ENCODE measurements at regions not wholly inside any gene's neighbourhood (a gene's known extent, or its start where the extent isn't known, plus 50 kb on each side); places are given as distances from the start of the nearest gene placed in this dataset.

- no peak for DNase-seq (ENCODE audit: low spot score)
These were observed 418.8 kb downstream of the TLE4 start for GRCh38 chr9:79990536-79990935.

DNA sequence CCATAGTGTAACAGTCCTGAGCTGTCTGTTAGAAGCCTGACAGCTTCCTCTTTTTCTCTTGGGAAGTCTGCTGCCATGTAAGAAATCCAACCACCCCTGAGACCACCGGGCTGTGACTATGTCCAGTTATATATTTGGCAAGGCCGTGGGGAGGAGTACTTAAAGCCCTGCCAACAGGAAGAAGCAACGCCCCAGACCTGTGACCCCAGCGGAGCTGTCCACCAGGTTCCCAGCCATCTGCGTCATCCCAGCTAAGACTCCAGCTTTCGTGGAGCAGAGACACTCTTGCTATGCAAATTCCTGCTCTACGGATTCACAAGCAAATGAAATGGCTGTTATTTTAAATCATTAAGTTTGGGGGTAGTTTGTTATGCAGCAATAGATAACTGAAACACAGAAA is 417.3 kb downstream of the TLE4 start:
- no peak for DNase-seq (ENCODE audit: low spot score)

DNA sequence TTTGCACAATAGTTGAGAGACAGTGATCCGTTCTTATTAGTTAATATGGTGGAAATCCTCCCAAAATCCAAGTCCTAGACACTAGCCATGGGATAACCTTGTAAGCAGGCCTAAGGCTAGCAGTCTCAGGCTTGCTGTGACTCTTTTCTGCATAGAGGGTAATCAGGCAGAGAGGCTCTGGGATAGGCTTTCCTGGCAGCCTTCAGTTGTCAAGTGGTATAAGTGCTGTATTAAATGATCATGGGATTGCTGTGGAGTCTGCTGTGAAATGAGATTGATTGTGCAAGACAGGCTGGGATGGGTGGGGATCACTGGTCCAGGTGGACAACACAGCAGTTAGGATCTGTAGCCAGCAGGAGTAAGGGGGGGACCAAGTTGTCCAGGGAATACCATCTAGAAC is 416.4 kb downstream of the TLE4 start:
- no peak for DNase-seq (ENCODE audit: low spot score)

GRCh38 chr9:79986437-79986836 is 414.7 kb downstream of the TLE4 start:
- DNase-seq (ENCODE audit: low spot score), result no peak

DNA sequence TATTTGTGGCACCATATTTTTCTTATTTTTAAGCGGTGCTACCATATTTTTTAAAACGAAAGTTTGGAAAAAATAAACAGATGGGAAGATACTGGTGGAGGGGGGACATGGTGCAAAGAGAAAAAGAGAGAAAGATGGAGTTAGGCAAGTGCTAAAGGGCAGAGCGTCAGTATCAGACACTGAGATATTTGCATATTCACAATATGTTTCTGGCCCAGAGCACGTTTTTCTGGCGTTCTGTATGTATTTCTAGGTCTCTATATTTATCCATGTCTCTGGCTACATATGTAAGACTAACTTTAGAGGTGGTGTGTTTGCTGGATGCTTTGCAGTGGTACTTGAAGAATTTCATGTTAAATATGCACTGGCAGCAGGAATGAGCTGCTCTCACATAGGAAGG is 414.0 kb downstream of the TLE4 start:
- DNase-seq (ENCODE audit: low spot score), result no peak

DNA sequence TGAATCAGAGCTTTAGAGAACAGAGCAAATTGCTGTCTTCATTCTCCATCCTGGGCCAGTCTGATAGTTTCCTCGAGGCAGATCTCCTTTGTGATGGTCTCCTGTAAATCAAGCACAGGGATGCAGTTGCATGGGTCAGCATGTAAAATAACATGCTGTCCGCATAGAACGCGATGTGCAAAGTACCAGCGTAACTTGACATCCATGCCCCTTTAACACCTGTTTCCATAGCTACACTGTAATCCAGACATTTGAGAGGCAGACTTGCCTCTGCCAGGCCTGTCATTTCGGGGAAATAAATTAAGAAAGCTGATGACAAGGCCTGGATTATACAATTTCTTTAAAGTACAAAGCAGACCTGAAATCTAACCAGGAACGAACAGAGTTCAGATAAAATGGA is 413.5 kb downstream of the TLE4 start:
- DNase-seq (ENCODE audit: low spot score), result no peak

GRCh38 chr9:79984429-79985067 is 412.8 kb downstream of the TLE4 start:
- no peak for DNase-seq (ENCODE audit: low spot score)

- DNase-seq (ENCODE audit: low spot score), result no peak
These were observed 408.7 kb downstream of the TLE4 start for GRCh38 chr9:79980432-79980831.

DNA sequence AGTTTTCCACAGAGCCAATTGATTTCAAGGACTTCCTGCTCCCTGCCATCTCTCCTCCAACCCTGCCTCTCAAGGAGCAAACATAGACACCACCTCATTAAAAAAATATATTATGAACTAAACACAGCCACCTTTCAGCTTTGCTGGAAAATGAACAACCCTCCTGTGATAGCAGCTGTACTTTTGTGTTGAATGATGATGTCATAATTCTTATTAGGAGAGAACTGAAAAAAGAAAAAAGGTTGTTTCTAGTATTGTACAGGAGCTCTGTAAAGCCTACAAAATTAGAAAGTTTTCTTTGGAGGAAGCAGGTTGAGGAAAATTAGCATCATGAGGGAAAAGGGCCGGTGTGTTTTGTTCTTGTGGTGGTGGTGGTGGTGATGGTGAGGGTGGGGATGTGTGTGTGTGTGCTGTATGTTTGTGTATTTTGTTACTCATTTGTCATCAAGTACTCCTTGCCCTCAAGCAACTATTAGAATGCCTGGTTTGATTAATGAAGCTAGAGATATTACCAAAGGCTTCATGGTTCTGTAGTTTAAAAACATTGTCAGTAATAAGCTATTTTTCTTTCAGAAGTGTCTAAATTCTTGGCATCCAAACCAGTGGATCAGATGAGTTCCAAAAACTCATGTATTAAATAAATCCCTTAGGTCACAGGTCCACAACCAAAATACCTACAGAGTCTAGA is 405.9 kb downstream of the TLE4 start:
- DNase-seq (ENCODE audit: low spot score), result no peak

DNA sequence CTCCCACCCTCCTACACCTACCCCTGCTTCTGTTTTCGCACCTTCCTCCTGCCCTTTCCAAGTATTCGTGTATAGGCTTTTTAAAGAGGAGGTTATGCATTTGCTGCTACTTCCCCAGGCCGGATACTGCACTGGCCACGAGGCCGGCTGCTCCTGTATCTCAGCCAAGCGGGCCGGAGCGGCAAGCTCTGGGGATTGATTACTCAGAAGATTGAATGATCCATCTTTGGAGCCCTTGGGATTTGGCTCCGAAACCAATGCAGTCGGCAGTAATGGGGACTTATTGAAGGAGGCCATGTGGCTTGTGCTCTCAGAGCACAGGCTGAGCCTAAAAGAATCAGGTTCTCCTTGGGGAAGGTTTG is 405.3 kb downstream of the TLE4 start:
- DNase-seq (ENCODE audit: low spot score), result no peak

GRCh38 chr9:79976257-79977073 is 404.7 kb downstream of the TLE4 start:
- DNase-seq (ENCODE audit: low spot score), result no peak

GRCh38 chr9:79975621-79976256 is 404.0 kb downstream of the TLE4 start:
- no peak for DNase-seq (ENCODE audit: low spot score)

DNA sequence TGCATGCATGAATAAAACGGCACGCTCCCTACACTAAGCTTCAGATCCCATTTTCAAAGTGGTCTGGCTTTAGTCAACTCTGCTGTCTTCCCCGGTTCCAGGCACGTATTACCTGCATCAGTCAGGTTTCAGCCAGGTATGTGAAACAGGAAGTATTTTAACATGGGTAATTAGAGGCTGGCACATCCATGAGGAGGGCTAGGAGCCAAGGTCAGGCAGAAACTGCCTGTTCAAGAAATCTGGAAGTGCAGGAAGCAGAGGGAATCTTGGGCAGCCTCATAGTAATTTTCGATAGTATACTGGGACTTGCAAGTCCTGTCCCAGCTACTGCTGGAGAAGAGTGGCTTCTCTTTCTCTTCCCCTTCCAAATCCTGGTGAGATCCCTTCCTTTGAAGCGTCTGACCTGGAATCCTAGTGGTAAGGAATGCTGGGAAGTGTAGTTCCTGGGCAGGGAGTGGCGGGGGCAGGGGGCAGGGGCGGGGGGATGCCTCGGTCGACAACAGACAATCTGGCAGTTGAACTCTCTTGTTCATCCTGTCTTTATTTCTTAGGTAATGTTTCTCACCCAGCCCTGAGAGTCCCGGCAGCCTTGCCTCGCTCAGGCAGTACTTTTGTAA is 403.1 kb downstream of the TLE4 start:
- DNase-seq (ENCODE audit: low spot score), result no peak

DNA sequence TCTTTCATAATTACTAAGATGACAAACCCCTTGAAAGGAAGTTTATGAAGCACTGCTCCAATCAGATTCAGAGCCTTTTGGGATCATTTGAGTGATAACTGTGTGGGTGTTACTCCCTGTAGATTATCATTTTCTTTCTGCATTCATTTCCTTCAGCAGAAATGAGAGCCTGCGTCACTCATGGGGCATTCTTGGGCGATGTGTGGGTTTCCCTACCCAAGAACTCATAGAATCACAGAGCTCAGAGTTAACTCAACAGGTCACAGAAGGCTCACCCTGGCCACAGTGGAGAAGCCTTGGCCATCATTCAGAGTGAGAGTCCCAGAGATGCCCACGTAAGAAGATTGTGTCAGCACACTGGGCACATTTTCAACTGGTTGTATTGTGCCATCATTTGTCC is 401.9 kb downstream of the TLE4 start:
- peak; percentile 70 for DNase-seq (ENCODE audit: low spot score)

- DNase-seq (ENCODE audit: low spot score), result no peak
These were observed 398.3 kb downstream of the TLE4 start for GRCh38 chr9:79970146-79970425.

- DNase-seq (ENCODE audit: low spot score), result no peak
These were observed 397.8 kb downstream of the TLE4 start for GRCh38 chr9:79969393-79970145.

DNA sequence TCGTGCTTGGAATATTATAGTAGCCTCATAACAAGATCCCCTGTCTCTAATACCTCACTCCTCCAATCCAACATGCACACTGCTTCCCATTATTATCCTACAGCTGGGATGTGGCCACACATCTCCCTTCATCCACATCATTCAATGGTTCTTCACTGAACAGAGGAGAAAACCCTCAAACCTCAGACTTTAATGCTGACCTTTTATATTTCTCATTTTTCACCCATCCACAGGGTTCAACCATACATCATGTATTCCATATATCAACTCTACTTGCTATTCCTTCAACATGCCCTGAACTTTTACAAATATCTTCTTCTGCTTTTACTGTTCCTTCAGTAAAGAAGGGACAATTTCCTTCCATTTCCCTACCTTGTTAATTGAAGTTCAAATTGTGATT is 396.8 kb downstream of the TLE4 start:
- no peak for DNase-seq (ENCODE audit: low spot score)

GRCh38 chr9:79962836-79963235 is 391.1 kb downstream of the TLE4 start:
- DNase-seq (ENCODE audit: low spot score), result no peak

DNA sequence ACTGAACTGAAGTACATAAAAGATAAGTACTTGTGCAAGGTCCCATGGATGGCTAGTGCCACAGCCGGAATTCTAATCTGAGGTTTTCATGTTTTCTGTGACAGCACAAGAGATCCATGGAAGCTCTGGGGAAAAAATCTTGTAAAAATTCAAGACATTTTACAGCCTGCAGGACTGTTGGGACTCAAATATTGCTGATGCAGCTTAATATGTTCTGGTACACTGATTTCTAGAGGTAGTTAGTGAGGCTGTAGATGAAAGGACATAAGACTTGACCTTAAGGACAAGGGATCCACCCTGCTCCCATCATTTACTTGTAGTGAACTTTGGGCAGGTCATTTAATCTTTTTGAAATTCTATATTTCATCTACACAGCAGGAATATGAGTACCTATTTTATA is 390.4 kb downstream of the TLE4 start:
- DNase-seq (ENCODE audit: low spot score), result no peak

DNA sequence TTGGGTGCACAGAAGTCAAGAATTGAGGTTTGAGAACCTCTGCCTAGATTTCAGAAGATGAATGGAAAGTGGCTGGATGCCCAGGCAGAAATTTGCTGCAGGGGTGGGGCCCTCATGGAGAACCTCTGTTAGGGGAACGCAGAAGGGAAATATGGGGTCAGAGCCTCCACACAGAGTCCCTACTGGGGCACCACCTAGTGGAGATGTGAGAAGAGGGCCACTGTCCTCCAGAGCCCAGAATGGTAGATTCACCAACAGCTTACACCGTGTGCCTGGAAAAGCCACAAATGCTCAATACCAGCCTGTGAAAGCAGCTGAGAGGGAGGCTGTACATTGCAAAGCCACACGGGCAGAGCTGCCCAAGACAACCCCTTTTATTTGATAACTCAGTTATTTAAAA is 383.5 kb downstream of the TLE4 start:
- DNase-seq (ENCODE audit: low spot score), result no peak

GRCh38 chr9:79953908-79954307 is 382.1 kb downstream of the TLE4 start:
- no peak for DNase-seq (ENCODE audit: low spot score)

DNA sequence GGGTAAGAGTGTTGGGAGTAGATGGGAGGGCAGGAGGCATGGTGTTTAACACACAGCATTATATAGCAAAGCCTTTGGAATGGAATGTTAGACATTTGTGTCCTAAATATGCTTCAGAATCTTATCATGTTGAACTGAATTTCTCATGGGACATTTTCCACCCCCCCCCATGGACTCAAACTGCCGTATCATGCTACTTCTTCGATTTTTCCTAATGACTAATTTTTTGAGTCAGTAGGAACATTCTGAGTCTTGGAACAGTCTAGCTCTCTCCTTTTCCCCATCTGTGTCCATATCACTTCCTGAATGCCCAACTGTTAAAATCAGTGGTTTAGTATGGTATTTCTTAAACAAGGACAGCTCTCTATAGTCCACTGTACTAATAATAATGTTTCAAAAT is 380.6 kb downstream of the TLE4 start:
- DNase-seq (ENCODE audit: low spot score), result no peak
